Stimulated activated CD4-positive, alpha-beta T cell treated with anti-CD3 and anti-CD28 coated beads, Interleukin-15, amount 100 ng/mL, for 48 hours (primary cell): ENCODE measurements at regions not wholly inside any gene's neighbourhood (a gene's known extent, or its start where the extent isn't known, plus 50 kb on each side); places are given as distances from the start of the nearest gene placed in this dataset.

Source experiments
- DNase-seq, 2 donors: peaks; one replicate each; pipeline ENCODE4 v3.0.0-alpha.2; 2020; ENCODE audit warnings: low read depth in 2 of 2

- DNase-seq = no peak
Observed at GRCh38 chr2:168338803-168339437, 91.5 kb upstream of the STK39 start.

GRCh38 chr2:168340931-168341330 lies 93.5 kb upstream of the STK39 start:
- no peak for DNase-seq

- no peak for DNase-seq
Observed at GRCh38 chr2:168343586-168343985, 96.2 kb upstream of the STK39 start.

GRCh38 chr2:168344706-168345105 lies 97.3 kb upstream of the STK39 start:
- no peak for DNase-seq

GRCh38 chr2:168345601-168346000 lies 98.2 kb upstream of the STK39 start:
- no peak for DNase-seq

- DNase-seq = peak; percentile 25 to 51
Observed at GRCh38 chr2:168346725-168347477, 99.5 kb upstream of the STK39 start.

- DNase-seq = no peak
Observed at GRCh38 chr2:168348076-168348475, 100.7 kb upstream of the STK39 start.

- no peak for DNase-seq
Observed at GRCh38 chr2:168350380-168350779, 103.0 kb upstream of the STK39 start.

GRCh38 chr2:168353251-168353650 lies 102.8 kb upstream of the CERS6 start:
- no peak for DNase-seq

GRCh38 chr2:168354499-168354898 lies 101.6 kb upstream of the CERS6 start:
- DNase-seq = no peak

- no peak for DNase-seq
Observed at GRCh38 chr2:168355121-168355520, 101.0 kb upstream of the CERS6 start.

GRCh38 chr2:168355779-168356476 lies 100.1 kb upstream of the CERS6 start:
- no peak for DNase-seq

GRCh38 chr2:168356477-168356835 lies 99.6 kb upstream of the CERS6 start:
- DNase-seq = no peak

- no peak for DNase-seq
Observed at GRCh38 chr2:168357797-168358472, 98.1 kb upstream of the CERS6 start.

GRCh38 chr2:168359082-168359481 lies 97.0 kb upstream of the CERS6 start:
- no peak for DNase-seq

- no peak for DNase-seq
Observed at GRCh38 chr2:168363347-168364092, 92.6 kb upstream of the CERS6 start.

- DNase-seq = no peak
Observed at GRCh38 chr2:168365094-168365621, 90.9 kb upstream of the CERS6 start.

GRCh38 chr2:168369031-168369430 lies 87.0 kb upstream of the CERS6 start:
- no peak for DNase-seq

- no peak for DNase-seq
Observed at GRCh38 chr2:168371273-168372019, 84.6 kb upstream of the CERS6 start.

GRCh38 chr2:168373468-168373867 lies 82.6 kb upstream of the CERS6 start:
- no peak for DNase-seq
